ENCODE measurements at regions not wholly inside any gene's neighbourhood (a gene's known extent, or its start where the extent isn't known, plus 50 kb on each side); places are given as distances from the start of the nearest gene placed in this dataset.

GRCh38 chr19:5220866-5221265 lies 119.7 kb downstream of the PTPRS start:
- H3K4me3 ChIP-seq (ENCODE audit: low read length) = no peak overlapping the region
- TF ChIP-seq, protein P1, sequence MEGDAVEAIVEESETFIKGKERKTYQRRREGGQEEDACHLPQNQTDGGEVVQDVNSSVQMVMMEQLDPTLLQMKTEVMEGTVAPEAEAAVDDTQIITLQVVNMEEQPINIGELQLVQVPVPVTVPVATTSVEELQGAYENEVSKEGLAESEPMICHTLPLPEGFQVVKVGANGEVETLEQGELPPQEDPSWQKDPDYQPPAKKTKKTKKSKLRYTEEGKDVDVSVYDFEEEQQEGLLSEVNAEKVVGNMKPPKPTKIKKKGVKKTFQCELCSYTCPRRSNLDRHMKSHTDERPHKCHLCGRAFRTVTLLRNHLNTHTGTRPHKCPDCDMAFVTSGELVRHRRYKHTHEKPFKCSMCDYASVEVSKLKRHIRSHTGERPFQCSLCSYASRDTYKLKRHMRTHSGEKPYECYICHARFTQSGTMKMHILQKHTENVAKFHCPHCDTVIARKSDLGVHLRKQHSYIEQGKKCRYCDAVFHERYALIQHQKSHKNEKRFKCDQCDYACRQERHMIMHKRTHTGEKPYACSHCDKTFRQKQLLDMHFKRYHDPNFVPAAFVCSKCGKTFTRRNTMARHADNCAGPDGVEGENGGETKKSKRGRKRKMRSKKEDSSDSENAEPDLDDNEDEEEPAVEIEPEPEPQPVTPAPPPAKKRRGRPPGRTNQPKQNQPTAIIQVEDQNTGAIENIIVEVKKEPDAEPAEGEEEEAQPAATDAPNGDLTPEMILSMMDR (conservative IDR thresholded peaks at IDR 0.05; ENCODE audit: low read depth, low read length) = no peak
- DNase-seq (ENCODE audit: low read depth) = no peak

DNA sequence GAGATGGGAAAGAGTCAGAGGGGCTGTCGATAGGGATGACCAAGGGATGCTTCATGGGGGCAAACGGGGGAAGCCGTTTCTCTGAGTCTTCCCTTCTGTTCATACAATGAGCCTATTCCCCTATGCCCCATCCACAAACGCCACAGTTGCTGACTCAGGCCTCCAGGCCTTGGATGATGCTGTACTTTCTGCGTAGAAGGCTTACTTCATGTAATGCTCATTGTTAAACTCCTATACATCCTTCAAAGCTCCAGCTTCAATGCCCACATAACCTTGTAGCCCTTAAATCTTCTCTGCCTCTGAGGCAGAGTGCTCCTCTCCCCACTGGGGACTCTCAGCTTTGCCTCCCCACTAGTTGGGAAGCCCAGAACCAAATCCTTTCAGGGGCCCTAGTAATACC lies 120.3 kb downstream of the PTPRS start:
- TF ChIP-seq, protein P1 (conservative IDR thresholded peaks at IDR 0.05; ENCODE audit: low read depth, low read length) = no peak
- no peak overlapping the region for H3K4me3 ChIP-seq (ENCODE audit: low read length)
- no peak for DNase-seq (ENCODE audit: low read depth)

GRCh38 chr19:5219551-5220304 lies 120.9 kb downstream of the PTPRS start:
- no peak for DNase-seq (ENCODE audit: low read depth)
- TF ChIP-seq, protein P1 (conservative IDR thresholded peaks at IDR 0.05; ENCODE audit: low read depth, low read length) = no peak
- no peak overlapping the region for H3K4me3 ChIP-seq (ENCODE audit: low read length)

GRCh38 chr19:5218963-5219530 lies 121.6 kb downstream of the PTPRS start:
- no peak for DNase-seq (ENCODE audit: low read depth)
- TF ChIP-seq, protein P1 (conservative IDR thresholded peaks at IDR 0.05; ENCODE audit: low read depth, low read length) = no peak
- no peak overlapping the region for H3K4me3 ChIP-seq (ENCODE audit: low read length)

GRCh38 chr19:5218255-5218855 lies 122.3 kb downstream of the PTPRS start:
- no peak overlapping the region for H3K4me3 ChIP-seq (ENCODE audit: low read length)
- no peak for DNase-seq (ENCODE audit: low read depth)
- TF ChIP-seq, protein P1 (conservative IDR thresholded peaks at IDR 0.05; ENCODE audit: low read depth, low read length) = no peak

DNA sequence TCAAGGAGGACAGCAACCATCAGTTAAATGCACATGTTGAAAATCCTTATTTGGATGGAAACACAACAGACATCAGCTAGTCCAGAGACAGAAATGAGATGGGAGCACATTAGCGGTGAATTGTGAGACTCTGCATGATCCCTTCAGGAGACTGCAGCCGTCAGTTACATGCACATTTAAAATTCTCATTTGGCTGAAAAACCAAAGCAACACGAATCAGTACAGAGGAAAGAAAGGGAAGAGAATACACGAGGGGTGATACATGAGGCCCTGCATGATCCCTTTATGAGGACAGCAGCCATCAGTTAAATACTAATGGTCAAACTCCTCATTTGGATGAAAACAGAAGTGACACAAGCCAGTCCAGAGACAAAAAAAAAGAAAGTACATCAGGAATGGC lies 123.4 kb downstream of the PTPRS start:
- TF ChIP-seq, protein P1 (conservative IDR thresholded peaks at IDR 0.05; ENCODE audit: low read depth, low read length) = no peak
- no peak overlapping the region for H3K4me3 ChIP-seq (ENCODE audit: low read length)
- DNase-seq (ENCODE audit: low read depth) = no peak

Data from retinal pigment epithelial cell (primary cell).